GM19468 (cell line): ENCODE measurements at regions not wholly inside any gene's neighbourhood (a gene's known extent, or its start where the extent isn't known, plus 50 kb on each side); places are given as distances from the start of the nearest gene placed in this dataset.

Source experiments
- ATAC-seq: cut with Tn5 transposase; IDR thresholded peaks from one replicate; pipeline ENCODE4 v1.9.1; 2021; ENCODE audit warnings: mild to moderate bottlenecking, moderate library complexity, moderate number of reproducible peaks; ENCODE audit not compliant: unreplicated experiment; ENCODE audit errors: extremely low read depth

GRCh38 chr14:85471744-85472143 lies 58.2 kb upstream of the FLRT2 start:
- no peak for ATAC-seq

- ATAC-seq: no peak
These were observed 55.5 kb upstream of the FLRT2 start for GRCh38 chr14:85474431-85474830.

- ATAC-seq: no peak
These were observed 54.8 kb upstream of the FLRT2 start for GRCh38 chr14:85475113-85475512.

GRCh38 chr14:85479306-85479705 lies 50.6 kb upstream of the FLRT2 start:
- ATAC-seq: no peak

GRCh38 chr14:85479771-85480170 lies 50.2 kb upstream of the FLRT2 start:
- ATAC-seq: no peak
